Neural progenitor cell (in vitro differentiated cells): ENCODE measurements at regions not wholly inside any gene's neighbourhood (a gene's known extent, or its start where the extent isn't known, plus 50 kb on each side); places are given as distances from the start of the nearest gene placed in this dataset.
"Not testable (repeated sequence)": the region's sequence is repeated elsewhere in the genome, so short reads cannot be mapped to it uniquely, and the experiment has no call there.

Experiments
- DNase-seq: peaks from one replicate; pipeline ENCODE4 v3.0.0-alpha.2; 2016; ENCODE audit warnings: low spot score
- H2AFZ ChIP-seq: fragments of 200-600 bp; sonication (generic); replicated peaks from 2 replicates; pipeline ENCODE4 v1.6.1; 2016; ENCODE audit warnings: antibody characterized with exemption
- H3F3A ChIP-seq: fragments of 200-600 bp; sonication (generic); 2 replicates; pipeline ENCODE4 v1.6.1; 2016; ENCODE audit warnings: antibody characterized with exemption, low read depth
- H3K27ac ChIP-seq: fragments of 200-600 bp; sonication (generic); 2 replicates; pipeline ENCODE4 v1.5.1; 2016; ENCODE audit warnings: mild to moderate bottlenecking
- H3K27me3 ChIP-seq: fragments of 200-600 bp; sonication (generic); 2 replicates; pipeline ENCODE4 v1.6.1; 2016; ENCODE audit warnings: mild to moderate bottlenecking, moderate library complexity
- H3K36me3 ChIP-seq: fragments of 200-600 bp; sonication (generic); 2 replicates; pipeline ENCODE4 v1.5.1; 2016
- H3K4me1 ChIP-seq: fragments of 200-600 bp; sonication (generic); 2 replicates; pipeline ENCODE4 v1.6.1; 2016; ENCODE audit warnings: mixed run types
- H3K4me2 ChIP-seq: fragments of 200-600 bp; sonication (generic); 2 replicates; pipeline ENCODE4 v1.6.1; 2016
- H3K4me3 ChIP-seq: fragments of 200-600 bp; sonication (generic); 2 replicates; pipeline ENCODE4 v1.5.1; 2016
- H3K79me2 ChIP-seq: fragments of 200-600 bp; sonication (generic); 2 replicates; pipeline ENCODE4 v1.6.1; 2016; ENCODE audit warnings: low read depth
- H3K9ac ChIP-seq: fragments of 200-600 bp; sonication (generic); 2 replicates; pipeline ENCODE4 v1.6.1; 2016
- H3K9me3 ChIP-seq: fragments of 200-600 bp; sonication (generic); 2 replicates; pipeline ENCODE4 v1.5.1; 2016; ENCODE audit warnings: low read depth
- H4K20me1 ChIP-seq: fragments of 200-600 bp; sonication (generic); 2 replicates; pipeline ENCODE4 v1.6.1; 2016; ENCODE audit warnings: low read depth
- H3K27ac Mint-ChIP-seq: 3 replicates; pipeline ENCODE4 v1.8.0; 2021; ENCODE audit warnings: mixed read lengths
- H3K27me3 Mint-ChIP-seq: 2 replicates; pipeline ENCODE4 v1.8.0; 2022; ENCODE audit warnings: low read depth, mild to moderate bottlenecking, inconsistent platforms, moderate library complexity, mixed read lengths; ENCODE audit not compliant: insufficient read depth
- H3K36me3 Mint-ChIP-seq: 3 replicates; pipeline ENCODE4 v1.8.0; 2021; ENCODE audit warnings: mixed read lengths
- H3K4me1 Mint-ChIP-seq: 3 replicates; pipeline ENCODE4 v1.8.0; 2021; ENCODE audit warnings: mixed read lengths
- H3K4me3 Mint-ChIP-seq: 3 replicates; pipeline ENCODE4 v1.8.0; 2021; ENCODE audit warnings: mild to moderate bottlenecking, moderate library complexity, mixed read lengths
- H3K9me3 Mint-ChIP-seq: 3 replicates; pipeline ENCODE4 v1.8.0; 2020; ENCODE audit warnings: mixed read lengths
- EZH2 ChIP-seq: fragments of 200-600 bp; sonication (generic); IDR thresholded peaks from 2 replicates; pipeline ENCODE4 v1.6.1; 2017; ENCODE audit warnings: antibody characterized with exemption, mild to moderate bottlenecking, moderate library complexity
- EZH2phosphoT487 ChIP-seq: fragments of 200-600 bp; sonication (generic); IDR thresholded peaks from 2 replicates; pipeline ENCODE4 v1.6.1; 2017; ENCODE audit warnings: antibody characterized with exemption
- TF ChIP-seq, protein P1 (sequence below): fragments of 200-600 bp; sonication (generic); IDR thresholded peaks from 2 replicates; pipeline ENCODE4 v1.5.1; 2017; ENCODE audit warnings: antibody characterized with exemption, mild to moderate bottlenecking

DNA sequence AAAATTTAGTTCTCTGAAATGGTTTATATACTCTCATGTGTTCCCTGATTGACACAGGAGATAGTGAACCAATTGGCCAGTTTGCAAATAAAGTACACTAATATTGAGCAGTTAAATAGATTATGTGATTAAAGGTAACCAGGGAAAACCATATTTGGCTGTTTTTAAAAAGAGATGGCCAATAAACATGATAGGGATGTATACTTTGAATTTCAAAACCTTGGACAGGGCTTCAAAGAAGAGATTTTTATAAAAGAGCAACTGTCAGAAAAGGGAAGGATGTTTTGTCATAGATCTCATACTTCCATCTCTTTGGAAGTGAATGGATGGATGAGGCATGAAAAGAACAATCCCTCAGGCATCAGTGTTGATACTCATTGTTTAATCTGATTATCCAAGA, 825.3 kb downstream of the STIM2 start:
- no peaks in the 10 kb centered on the region for H3K36me3 ChIP-seq
- Mint-ChIP-seq H3K27me3 (no peaks in the 10 kb centered on the region), H3K4me1 (peaks cover 6% of the 10 kb centered on the region), H3K4me3 (no peak overlapping the region), H3K27ac (no peak overlapping the region), H3K36me3 (no peaks in the 10 kb centered on the region), H3K9me3 (peaks cover 9% of the 10 kb centered on the region)
- H3K79me2 ChIP-seq = no peaks in the 10 kb centered on the region
- no peaks in the 10 kb centered on the region for H3K9me3 ChIP-seq
- H4K20me1 ChIP-seq = no peaks in the 10 kb centered on the region
- no peak for TF ChIP-seq EZH2phosphoT487
- TF ChIP-seq, protein P1, sequence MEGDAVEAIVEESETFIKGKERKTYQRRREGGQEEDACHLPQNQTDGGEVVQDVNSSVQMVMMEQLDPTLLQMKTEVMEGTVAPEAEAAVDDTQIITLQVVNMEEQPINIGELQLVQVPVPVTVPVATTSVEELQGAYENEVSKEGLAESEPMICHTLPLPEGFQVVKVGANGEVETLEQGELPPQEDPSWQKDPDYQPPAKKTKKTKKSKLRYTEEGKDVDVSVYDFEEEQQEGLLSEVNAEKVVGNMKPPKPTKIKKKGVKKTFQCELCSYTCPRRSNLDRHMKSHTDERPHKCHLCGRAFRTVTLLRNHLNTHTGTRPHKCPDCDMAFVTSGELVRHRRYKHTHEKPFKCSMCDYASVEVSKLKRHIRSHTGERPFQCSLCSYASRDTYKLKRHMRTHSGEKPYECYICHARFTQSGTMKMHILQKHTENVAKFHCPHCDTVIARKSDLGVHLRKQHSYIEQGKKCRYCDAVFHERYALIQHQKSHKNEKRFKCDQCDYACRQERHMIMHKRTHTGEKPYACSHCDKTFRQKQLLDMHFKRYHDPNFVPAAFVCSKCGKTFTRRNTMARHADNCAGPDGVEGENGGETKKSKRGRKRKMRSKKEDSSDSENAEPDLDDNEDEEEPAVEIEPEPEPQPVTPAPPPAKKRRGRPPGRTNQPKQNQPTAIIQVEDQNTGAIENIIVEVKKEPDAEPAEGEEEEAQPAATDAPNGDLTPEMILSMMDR = no peak
- TF ChIP-seq EZH2 = no peak
- no peak for DNase-seq
- no peak overlapping the region for H2AFZ ChIP-seq
- no peaks in the 10 kb centered on the region for H3F3A ChIP-seq
- H3K27ac ChIP-seq = no peak overlapping the region
- no peak overlapping the region for H3K4me2 ChIP-seq
- no peaks in the 10 kb centered on the region for H3K27me3 ChIP-seq
- no peaks in the 10 kb centered on the region for H3K4me1 ChIP-seq
- no peak overlapping the region for H3K4me3 ChIP-seq
- H3K9ac ChIP-seq = no peak overlapping the region

DNA sequence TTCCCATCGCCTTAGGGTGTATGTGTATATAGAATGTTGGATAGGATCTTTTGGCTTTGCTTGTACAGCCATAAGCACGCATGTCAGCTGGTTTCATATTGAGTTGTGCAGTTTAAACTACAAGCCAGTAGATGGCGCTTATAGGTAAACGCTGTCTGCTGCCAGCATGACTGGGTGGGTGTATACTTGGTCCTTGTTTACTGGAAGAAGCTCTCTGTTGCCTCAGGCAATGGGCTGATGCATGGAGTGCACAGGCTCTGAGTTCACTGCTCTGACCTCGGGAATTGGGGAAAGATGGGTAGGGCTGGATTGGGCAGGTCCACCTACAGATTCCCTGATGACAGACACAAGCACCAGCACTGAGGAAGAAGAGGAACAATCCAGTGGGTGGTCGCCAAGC, 831.5 kb downstream of the STIM2 start:
- DNase-seq = peak; percentile 40
- no peak overlapping the region for H3K27ac Mint-ChIP-seq
- Histone ChIP-seq H3K79me2 (no peaks in the 10 kb centered on the region), H3K9ac (no peak overlapping the region), H3K27me3 (no peaks in the 10 kb centered on the region), H3K9me3 (no peaks in the 10 kb centered on the region), H3K36me3 (no peaks in the 10 kb centered on the region), H3F3A (no peaks in the 10 kb centered on the region), H3K27ac (no peak overlapping the region), H3K4me1 (peaks cover 6% of the 10 kb centered on the region), H4K20me1 (no peaks in the 10 kb centered on the region), H3K4me3 (no peak overlapping the region), H3K4me2 (no peak overlapping the region), H2AFZ (no peak overlapping the region)
- TF ChIP-seq, protein P1 = peak; percentile 71
- TF ChIP-seq EZH2phosphoT487 = no peak
- H3K9me3 Mint-ChIP-seq = peaks cover 13% of the 10 kb centered on the region
- H3K4me3 Mint-ChIP-seq = no peak overlapping the region
- H3K4me1 Mint-ChIP-seq = peaks cover 9% of the 10 kb centered on the region
- no peaks in the 10 kb centered on the region for H3K27me3 Mint-ChIP-seq
- peaks cover 2% of the 10 kb centered on the region for H3K36me3 Mint-ChIP-seq

DNA sequence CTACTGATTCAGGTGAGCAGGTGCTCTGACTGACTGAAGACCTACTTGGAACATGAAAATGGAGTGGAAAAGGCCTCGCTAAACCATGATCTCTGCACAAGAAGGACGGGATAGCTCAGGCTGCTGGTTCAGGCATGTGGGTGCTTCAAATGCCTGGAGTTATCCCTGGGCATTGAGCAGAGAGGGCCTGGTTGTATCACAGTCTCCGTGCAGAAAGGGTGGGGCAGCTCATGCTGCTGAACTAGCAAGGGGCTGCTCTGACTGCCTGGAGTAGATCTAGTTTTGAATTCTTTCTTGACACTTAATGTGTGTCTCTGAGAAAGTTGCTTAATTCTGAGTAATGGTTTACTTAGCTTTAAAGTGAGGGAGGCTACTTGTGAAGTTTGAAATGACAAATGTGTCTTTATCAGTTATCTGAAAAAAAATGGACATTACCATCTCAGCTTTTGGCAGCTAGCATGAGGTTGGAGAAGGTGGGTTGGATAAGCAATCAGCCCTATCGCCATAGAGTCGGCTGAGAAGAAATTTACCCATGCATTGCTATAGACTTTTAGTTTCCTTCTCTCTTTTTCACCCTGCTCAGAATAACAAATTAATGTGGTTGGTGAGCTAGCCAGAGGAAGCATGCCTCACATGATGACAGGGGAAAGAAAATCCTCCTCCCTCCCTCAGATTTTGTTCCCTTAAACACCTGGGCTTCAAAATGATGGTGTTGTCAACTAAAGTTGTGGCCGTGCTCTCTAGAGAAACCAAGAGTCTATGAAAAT, 832.4 kb downstream of the STIM2 start:
- H3K27ac Mint-ChIP-seq = no peak overlapping the region

DNA sequence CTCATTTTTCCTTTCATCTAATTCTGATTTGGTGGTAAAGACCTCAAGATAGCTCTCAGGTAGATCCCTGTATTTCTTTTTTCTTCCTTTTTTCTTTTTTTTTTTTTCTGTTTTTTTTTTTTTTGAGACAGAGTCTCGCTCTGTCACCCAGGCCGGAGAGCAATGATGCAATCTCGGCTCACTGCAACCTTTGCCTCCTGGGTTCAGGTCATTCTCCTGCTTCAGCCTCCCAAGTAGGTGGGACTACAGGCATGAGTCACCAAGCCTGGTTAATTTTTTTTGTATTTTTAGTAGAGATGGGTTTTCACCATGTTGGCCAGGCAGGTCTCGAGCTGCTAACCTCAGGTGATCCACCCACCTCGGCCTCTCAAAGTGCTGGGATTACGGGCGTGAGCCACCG, 835.6 kb downstream of the STIM2 start:
- not testable (repeated sequence) for H3K79me2 ChIP-seq, H3K4me3 Mint-ChIP-seq, H3K9ac ChIP-seq, H3K4me1 ChIP-seq, H3K36me3 ChIP-seq, H3K4me2 ChIP-seq, H3K4me1 Mint-ChIP-seq, H3K4me3 ChIP-seq, H3K9me3 ChIP-seq, H3F3A ChIP-seq, H2AFZ ChIP-seq, H3K27ac ChIP-seq, H3K27ac Mint-ChIP-seq, H4K20me1 ChIP-seq, DNase-seq, H3K27me3 ChIP-seq, H3K36me3 Mint-ChIP-seq, H3K27me3 Mint-ChIP-seq, H3K9me3 Mint-ChIP-seq

More for the DNA sequence above, 832.4 kb downstream of the STIM2 start:
- Mint-ChIP-seq H3K27me3 (no peaks in the 10 kb centered on the region), H3K4me1 (peaks cover 9% of the 10 kb centered on the region), H3K9me3 (peaks cover 13% of the 10 kb centered on the region), H3K4me3 (no peak overlapping the region), H3K36me3 (peaks cover 2% of the 10 kb centered on the region)
- Histone ChIP-seq H3K36me3 (no peaks in the 10 kb centered on the region), H3K4me3 (no peak overlapping the region), H3K4me2 (no peak overlapping the region), H3K4me1 (peaks cover 6% of the 10 kb centered on the region), H3K79me2 (no peaks in the 10 kb centered on the region), H3K27me3 (no peaks in the 10 kb centered on the region), H2AFZ (no peak overlapping the region), H3K9ac (no peak overlapping the region), H4K20me1 (no peaks in the 10 kb centered on the region), H3K27ac (no peak overlapping the region), H3F3A (no peaks in the 10 kb centered on the region), H3K9me3 (no peaks in the 10 kb centered on the region)
- TF ChIP-seq EZH2phosphoT487 (no peak), EZH2 (no peak)
- TF ChIP-seq, protein P1 = no peak
- no peak for DNase-seq
